Omental fat pad (tissue), 3 donors: ENCODE measurements at regions not wholly inside any gene's neighbourhood (a gene's known extent, or its start where the extent isn't known, plus 50 kb on each side); places are given as distances from the start of the nearest gene placed in this dataset.

Experiments used
- ATAC-seq: fragments of 150-250 bp; one replicate; pipeline ENCODE4 v1.9.1; 2016; ENCODE audit warnings: mild to moderate bottlenecking, moderate library complexity; ENCODE audit not compliant: low FRiP score
- DNase-seq: peaks from one replicate; pipeline ENCODE4 v3.0.0-alpha.2; 2019; ENCODE audit warnings: low spot score
- TF ChIP-seq, protein P1 (sequence below), 3 donors: fragments of 450-650 bp; IDR thresholded peaks; one replicate each; pipeline ENCODE4 v1.5.1; 2016 to 2017; ENCODE audit warnings: antibody characterized with exemption in 3 of 3, mild to moderate bottlenecking in 3 of 3, moderate library complexity in 2 of 3

DNA sequence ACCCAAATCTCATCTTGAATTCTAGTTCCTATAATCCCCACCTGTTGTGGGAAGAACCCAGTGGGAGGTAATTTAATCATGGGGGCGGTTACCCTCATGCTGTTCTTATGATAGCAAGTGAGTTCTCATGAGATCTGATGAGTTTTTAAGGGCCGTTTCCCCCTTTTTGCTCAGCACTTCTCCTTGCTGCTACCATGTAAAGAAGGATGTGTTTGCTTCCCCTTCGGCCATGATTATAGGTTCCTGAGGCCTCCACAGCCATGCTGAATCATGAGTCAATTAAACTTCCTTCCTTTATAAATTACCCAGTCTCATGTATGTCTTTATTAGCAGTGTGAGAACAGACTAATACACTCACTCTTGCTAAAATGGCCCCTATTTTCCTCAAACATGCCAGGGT, 374.7 kb downstream of the TUSC7 start:
- ATAC-seq (no peak), DNase-seq (no peak)
- TF ChIP-seq, protein P1, sequence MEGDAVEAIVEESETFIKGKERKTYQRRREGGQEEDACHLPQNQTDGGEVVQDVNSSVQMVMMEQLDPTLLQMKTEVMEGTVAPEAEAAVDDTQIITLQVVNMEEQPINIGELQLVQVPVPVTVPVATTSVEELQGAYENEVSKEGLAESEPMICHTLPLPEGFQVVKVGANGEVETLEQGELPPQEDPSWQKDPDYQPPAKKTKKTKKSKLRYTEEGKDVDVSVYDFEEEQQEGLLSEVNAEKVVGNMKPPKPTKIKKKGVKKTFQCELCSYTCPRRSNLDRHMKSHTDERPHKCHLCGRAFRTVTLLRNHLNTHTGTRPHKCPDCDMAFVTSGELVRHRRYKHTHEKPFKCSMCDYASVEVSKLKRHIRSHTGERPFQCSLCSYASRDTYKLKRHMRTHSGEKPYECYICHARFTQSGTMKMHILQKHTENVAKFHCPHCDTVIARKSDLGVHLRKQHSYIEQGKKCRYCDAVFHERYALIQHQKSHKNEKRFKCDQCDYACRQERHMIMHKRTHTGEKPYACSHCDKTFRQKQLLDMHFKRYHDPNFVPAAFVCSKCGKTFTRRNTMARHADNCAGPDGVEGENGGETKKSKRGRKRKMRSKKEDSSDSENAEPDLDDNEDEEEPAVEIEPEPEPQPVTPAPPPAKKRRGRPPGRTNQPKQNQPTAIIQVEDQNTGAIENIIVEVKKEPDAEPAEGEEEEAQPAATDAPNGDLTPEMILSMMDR (IDR thresholded peaks at IDR 0.05): no peak

DNA sequence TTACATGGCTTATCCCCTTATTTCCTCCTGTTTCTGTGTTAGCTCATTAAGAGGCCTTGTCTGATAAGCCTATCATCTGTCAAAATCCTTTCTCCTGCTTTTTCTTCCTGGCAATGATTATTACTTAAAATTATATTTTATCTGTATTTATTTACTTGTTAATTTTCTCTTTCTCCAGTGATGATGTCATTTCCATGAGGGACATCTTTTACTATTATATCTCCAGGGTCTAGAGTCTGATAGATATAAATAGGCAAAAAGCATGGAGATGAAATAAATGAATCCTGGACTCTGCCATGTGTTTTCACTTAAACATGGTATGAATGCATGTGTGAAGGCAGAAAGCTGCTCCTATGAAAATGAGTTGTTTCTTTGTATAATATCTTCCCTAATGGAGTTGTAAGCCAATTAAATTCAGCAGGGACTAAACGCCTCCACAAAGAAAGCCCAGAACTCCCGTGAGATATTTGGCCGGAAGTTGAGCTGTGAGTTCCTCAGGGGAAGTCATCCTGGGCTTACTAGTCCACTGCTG, 375.2 kb downstream of the TUSC7 start:
- DNase-seq: no peak
- ATAC-seq: no peak
- TF ChIP-seq, protein P1 (IDR thresholded peaks at IDR 0.05): no peak

DNA sequence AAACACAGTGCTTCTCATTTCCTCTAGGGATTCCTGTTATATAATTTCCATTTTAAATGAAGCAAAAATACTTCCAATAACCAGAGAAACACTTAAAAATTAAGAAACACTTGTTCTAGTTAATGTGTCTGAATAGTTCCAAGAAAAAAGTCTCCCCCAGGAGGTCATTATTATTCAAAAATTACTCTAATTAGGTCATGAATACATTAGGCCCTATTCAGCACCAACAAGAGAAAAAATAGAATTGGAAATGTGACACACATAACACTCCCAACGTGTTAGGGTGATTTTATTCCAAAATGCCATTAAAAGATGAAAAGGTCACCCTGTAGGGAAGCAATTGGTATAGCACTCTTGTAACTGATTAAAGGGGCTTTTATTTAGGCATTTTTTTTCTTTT, 382.1 kb downstream of the TUSC7 start:
- DNase-seq (no peak), ATAC-seq (no peak)
- TF ChIP-seq, protein P1 (IDR thresholded peaks at IDR 0.05): no peak

DNA sequence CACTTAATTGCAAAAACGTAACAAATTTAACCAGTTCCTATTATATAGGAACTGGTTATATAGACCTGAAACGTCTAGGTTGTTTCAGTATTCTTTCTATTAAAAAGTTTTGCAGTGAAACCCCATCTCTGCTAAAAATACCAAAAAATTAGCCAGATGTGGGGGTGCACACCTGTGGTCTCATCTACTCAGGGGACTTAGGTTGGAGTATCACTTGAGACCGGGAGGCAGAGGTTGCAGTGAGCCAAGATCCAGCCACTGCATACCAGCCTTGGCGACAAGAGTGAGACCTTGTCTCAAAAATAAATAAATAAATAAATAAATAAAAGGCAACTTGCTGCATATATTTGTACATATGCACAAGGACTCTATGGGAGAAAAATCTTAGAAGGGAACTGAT, 387.0 kb downstream of the TUSC7 start:
- DNase-seq (no peak), ATAC-seq (no peak)
- TF ChIP-seq, protein P1 (IDR thresholded peaks at IDR 0.05): no peak

- DNase-seq: no peak
- TF ChIP-seq, protein P1 (IDR thresholded peaks at IDR 0.05): no peak
- ATAC-seq: no peak
Measured at GRCh38 chr3:117097351-117097750, 387.8 kb downstream of the TUSC7 start.

DNA sequence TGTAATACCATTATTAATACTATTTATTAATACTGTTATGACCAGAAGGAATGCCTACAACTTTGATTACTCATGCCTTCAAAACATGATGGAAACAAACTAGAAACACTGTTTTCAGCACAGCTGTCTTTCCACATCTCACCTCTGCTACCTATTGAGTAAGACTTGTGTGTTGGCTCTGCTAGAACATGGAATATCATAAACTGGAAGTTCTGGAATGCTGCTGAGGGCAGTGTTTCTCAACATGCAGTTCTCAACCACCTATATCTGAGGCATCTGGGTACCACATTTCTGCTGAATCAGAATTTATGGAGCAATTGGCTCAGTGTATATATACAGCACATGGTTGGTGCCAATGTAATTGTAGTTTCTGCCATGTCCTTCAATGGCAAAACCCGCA, 392.1 kb downstream of the TUSC7 start:
- no peak for ATAC-seq
- DNase-seq: no peak
- TF ChIP-seq, protein P1 (IDR thresholded peaks at IDR 0.05): no peak

- no peak for DNase-seq
- TF ChIP-seq, protein P1 (IDR thresholded peaks at IDR 0.05): no peak
- ATAC-seq: no peak
Measured at GRCh38 chr3:117102426-117102825, 392.8 kb downstream of the TUSC7 start.
